ENCODE measurements at regions not wholly inside any gene's neighbourhood (a gene's known extent, or its start where the extent isn't known, plus 50 kb on each side); places are given as distances from the start of the nearest gene placed in this dataset.

GRCh38 chr3:180804916-180805315 lies 107.6 kb upstream of the FXR1 start:
- TF ChIP-seq CTCF (IDR thresholded peaks at IDR 0.05) (peak; percentile 21 to 44 (median 37)), POLR2A (IDR thresholded peaks at IDR 0.05; ENCODE audit: low read depth) (no peak)
